NT2/D1 (cell line): ENCODE measurements at regions not wholly inside any gene's neighbourhood (a gene's known extent, or its start where the extent isn't known, plus 50 kb on each side); places are given as distances from the start of the nearest gene placed in this dataset.

ENCODE experiments used
- SUZ12 ChIP-seq: IDR thresholded peaks from 2 replicates; pipeline ENCODE4 v1.6.1; 2011; ENCODE audit not compliant: insufficient read length, insufficient read depth; ENCODE audit errors: extremely low read depth
- YY1 ChIP-seq: IDR thresholded peaks from 2 replicates; pipeline ENCODE4 v1.6.1; 2011; ENCODE audit not compliant: insufficient read length, insufficient read depth
- ZNF274 ChIP-seq: IDR thresholded peaks from 2 replicates; pipeline ENCODE4 v1.6.1; 2011; ENCODE audit warnings: mild to moderate bottlenecking, low read depth, low read length

DNA sequence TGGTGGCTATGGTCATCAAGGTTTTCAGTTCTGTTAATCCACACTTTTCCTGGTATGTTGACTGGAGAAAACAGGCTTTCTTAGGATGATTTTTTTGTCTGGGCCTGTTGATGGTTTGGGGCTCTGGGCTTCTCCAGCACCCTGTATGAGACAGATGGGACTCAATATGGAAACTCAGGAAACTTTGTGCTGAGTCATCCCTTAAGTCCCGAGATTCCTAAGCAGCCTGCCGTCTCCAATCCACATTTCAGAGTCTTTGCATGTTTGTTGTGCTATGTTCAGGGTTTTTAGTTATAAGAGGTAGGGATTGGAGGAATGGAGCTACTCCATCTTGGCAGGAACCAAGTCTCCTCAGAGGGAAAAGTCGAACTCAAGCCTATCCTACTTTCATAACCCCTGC is 253.3 kb upstream of the FOXF1 start:
- TF ChIP-seq YY1 (no peak), SUZ12 (no peak), ZNF274 (no peak)
